Smooth muscle cell (in vitro differentiated cells): ENCODE measurements at regions not wholly inside any gene's neighbourhood (a gene's known extent, or its start where the extent isn't known, plus 50 kb on each side); places are given as distances from the start of the nearest gene placed in this dataset.

Experiments used
- DNase-seq: peaks from one replicate; lab custom pipeline; 2025; ENCODE audit not compliant: unreplicated experiment; lab: John Stamatoyannopoulos, UW
- H2AFZ ChIP-seq: fragments of 200-600 bp; sonication (generic); 2 replicates; pipeline ENCODE4 v1.6.0; 2016; ENCODE audit warnings: antibody characterized with exemption, low read depth, mild to moderate bottlenecking
- H3F3A ChIP-seq: fragments of 200-600 bp; sonication (generic); 2 replicates; pipeline ENCODE4 v1.6.0; 2017; ENCODE audit warnings: antibody characterized with exemption, low read depth
- H3K27ac ChIP-seq: fragments of 200-600 bp; sonication (generic); 2 replicates; pipeline ENCODE4 v1.5.1; 2016; ENCODE audit warnings: low read depth, mild to moderate bottlenecking
- H3K27me3 ChIP-seq: fragments of 200-600 bp; sonication (generic); 2 replicates; pipeline ENCODE4 v1.6.1; 2016; ENCODE audit warnings: low read depth, mild to moderate bottlenecking
- H3K36me3 ChIP-seq: fragments of 200-600 bp; sonication (generic); 2 replicates; pipeline ENCODE4 v1.5.1; 2016; ENCODE audit warnings: low read depth
- H3K4me1 ChIP-seq: fragments of 200-600 bp; sonication (generic); 2 replicates; pipeline ENCODE4 v1.5.1; 2016; ENCODE audit warnings: low read depth
- H3K4me2 ChIP-seq: fragments of 200-600 bp; sonication (generic); 2 replicates; pipeline ENCODE4 v1.6.0; 2016; ENCODE audit warnings: mild to moderate bottlenecking
- H3K4me3 ChIP-seq: fragments of 200-600 bp; sonication (generic); 2 replicates; pipeline ENCODE4 v1.5.1; 2016; ENCODE audit warnings: mild to moderate bottlenecking
- H3K79me2 ChIP-seq: fragments of 200-600 bp; sonication (generic); 2 replicates; pipeline ENCODE4 v1.6.0; 2016; ENCODE audit warnings: low read depth, mild to moderate bottlenecking
- H3K9ac ChIP-seq: fragments of 200-600 bp; sonication (generic); 2 replicates; pipeline ENCODE4 v1.6.0; 2016; ENCODE audit warnings: low read depth
- H3K9me3 ChIP-seq: fragments of 200-600 bp; sonication (generic); replicated peaks from 2 replicates; pipeline ENCODE4 v1.5.1; 2016; ENCODE audit warnings: low read depth
- H4K20me1 ChIP-seq: fragments of 200-600 bp; sonication (generic); 2 replicates; pipeline ENCODE4 v1.6.0; 2016; ENCODE audit warnings: low read depth
- WGBS: methylation state at CpG from one replicate; pipeline ENCODE4 v1.1.7; 2016; ENCODE audit warnings: low lambda C conversion rate; 5-methylcytosine and 5-hydroxymethylcytosine counted together
- TF ChIP-seq, protein P1 (sequence below): fragments of 200-600 bp; sonication (generic); IDR thresholded peaks from 2 replicates; pipeline ENCODE4 v1.5.1; 2017; ENCODE audit warnings: borderline replicate concordance, mild to moderate bottlenecking, antibody characterized with exemption; ENCODE audit not compliant: insufficient read depth, poor library complexity, severe bottlenecking

DNA sequence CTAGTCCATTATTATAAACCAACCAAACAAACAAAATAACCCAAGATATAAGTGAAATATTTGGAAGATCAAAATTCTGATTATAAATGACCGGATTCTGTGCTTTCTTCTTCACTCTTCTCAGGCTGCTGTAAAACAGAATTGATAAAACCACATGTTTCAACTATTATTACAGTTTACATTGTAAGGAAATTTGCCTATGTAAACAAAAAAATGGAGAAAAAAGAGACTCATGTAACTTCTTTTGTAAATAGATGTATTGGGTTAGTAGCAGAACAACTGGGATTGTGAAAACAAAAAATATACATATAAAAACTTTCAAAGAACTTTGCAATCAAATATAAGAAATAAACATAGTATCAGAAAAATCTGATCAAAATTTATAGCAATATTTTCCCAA, 295.2 kb upstream of the CCDC179 start:
- Histone ChIP-seq H3K36me3 (no peaks in the 10 kb centered on the region), H3K27me3 (no peaks in the 10 kb centered on the region), H3K4me2 (no peak overlapping the region), H2AFZ (no peak overlapping the region), H3K27ac (no peak overlapping the region), H4K20me1 (no peaks in the 10 kb centered on the region), H3K9ac (no peak overlapping the region), H3K79me2 (no peaks in the 10 kb centered on the region), H3F3A (no peaks in the 10 kb centered on the region), H3K4me3 (no peak overlapping the region), H3K9me3 (no peaks in the 10 kb centered on the region), H3K4me1 (no peaks in the 10 kb centered on the region)
- TF ChIP-seq, protein P1, sequence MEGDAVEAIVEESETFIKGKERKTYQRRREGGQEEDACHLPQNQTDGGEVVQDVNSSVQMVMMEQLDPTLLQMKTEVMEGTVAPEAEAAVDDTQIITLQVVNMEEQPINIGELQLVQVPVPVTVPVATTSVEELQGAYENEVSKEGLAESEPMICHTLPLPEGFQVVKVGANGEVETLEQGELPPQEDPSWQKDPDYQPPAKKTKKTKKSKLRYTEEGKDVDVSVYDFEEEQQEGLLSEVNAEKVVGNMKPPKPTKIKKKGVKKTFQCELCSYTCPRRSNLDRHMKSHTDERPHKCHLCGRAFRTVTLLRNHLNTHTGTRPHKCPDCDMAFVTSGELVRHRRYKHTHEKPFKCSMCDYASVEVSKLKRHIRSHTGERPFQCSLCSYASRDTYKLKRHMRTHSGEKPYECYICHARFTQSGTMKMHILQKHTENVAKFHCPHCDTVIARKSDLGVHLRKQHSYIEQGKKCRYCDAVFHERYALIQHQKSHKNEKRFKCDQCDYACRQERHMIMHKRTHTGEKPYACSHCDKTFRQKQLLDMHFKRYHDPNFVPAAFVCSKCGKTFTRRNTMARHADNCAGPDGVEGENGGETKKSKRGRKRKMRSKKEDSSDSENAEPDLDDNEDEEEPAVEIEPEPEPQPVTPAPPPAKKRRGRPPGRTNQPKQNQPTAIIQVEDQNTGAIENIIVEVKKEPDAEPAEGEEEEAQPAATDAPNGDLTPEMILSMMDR, result no peak
- WGBS, result 88% methylated on average over 1 of the region's 1 CpG
- no peak for DNase-seq

DNA sequence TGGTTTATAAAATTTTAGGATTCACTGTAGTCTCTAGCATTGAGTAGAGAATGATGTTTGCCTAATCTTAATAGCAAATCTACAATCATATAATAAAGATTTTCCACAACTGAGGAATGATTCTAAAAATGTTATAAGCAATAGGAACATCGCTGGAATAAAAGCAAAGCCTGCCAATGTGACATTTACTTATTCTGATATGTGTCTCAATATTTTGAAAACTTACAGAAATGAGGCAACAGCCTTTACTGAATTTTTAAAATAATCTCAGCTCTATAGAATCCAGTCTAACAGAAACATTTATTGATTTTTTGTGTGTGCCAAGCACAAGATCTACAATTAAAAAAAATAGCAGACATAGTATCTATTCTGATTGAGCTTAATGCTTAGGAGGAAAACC, 303.7 kb upstream of the CCDC179 start:
- WGBS, result 79% methylated on average over 1 of the region's 1 CpG
- Histone ChIP-seq H3K27me3 (no peaks in the 10 kb centered on the region), H3F3A (no peaks in the 10 kb centered on the region), H3K4me3 (no peak overlapping the region), H3K9me3 (no peaks in the 10 kb centered on the region), H3K79me2 (no peaks in the 10 kb centered on the region), H4K20me1 (no peaks in the 10 kb centered on the region), H3K9ac (no peak overlapping the region), H3K27ac (no peak overlapping the region), H3K4me2 (no peak overlapping the region), H3K36me3 (no peaks in the 10 kb centered on the region), H3K4me1 (no peaks in the 10 kb centered on the region), H2AFZ (no peak overlapping the region)
- no peak for DNase-seq
- TF ChIP-seq, protein P1, result no peak

DNA sequence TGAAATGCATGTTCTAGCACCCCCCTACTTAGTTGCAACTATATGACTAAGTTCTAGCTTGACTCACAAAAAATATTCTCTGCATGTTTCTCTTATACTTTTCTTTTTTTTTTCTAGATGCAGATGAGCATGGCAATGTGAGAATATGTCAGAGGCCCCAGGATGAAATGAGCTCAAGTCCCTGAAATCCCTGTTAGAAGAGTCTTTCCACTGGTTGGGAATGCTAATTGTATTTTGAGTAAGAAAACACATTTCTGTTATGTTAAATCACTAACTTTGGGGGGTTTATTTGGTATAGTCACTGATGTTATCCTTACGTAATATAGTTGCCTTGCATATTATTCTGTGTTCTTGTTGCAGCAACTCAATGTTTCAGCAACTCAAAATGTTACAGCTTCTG, 306.1 kb upstream of the CCDC179 start:
- DNase-seq, result no peak
- WGBS, result 93% methylated on average over 1 of the region's 1 CpG
- TF ChIP-seq, protein P1, result no peak

DNA sequence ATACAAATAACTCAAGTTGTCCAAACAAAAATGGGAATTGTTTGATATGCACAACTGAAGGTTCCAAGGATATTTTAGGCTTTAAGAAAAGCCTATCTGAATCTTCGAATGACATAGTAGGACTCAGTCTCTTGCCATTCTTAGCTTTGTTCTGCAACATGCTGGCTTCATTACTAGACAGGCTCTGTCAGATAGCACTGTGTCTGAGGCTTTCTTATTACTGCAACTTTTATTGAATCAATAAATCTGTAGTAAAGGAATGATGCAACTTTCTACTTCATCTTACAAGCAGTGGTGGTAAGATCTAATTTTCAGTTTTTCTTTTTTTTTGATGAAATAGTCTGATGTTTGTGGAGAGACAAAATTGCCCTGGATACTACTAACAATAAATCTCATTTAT, 319.3 kb upstream of the CCDC179 start:
- DNase-seq, result no peak
- Histone ChIP-seq H3K9me3 (no peaks in the 10 kb centered on the region), H3K4me1 (no peaks in the 10 kb centered on the region), H3F3A (no peaks in the 10 kb centered on the region), H3K79me2 (no peaks in the 10 kb centered on the region), H4K20me1 (no peaks in the 10 kb centered on the region), H3K4me2 (no peak overlapping the region), H3K36me3 (no peaks in the 10 kb centered on the region), H3K27ac (no peak overlapping the region), H3K9ac (no peak overlapping the region), H3K4me3 (no peak overlapping the region), H2AFZ (no peak overlapping the region), H3K27me3 (no peaks in the 10 kb centered on the region)
- TF ChIP-seq, protein P1, result no peak
- 80% methylated on average over 1 of the region's 1 CpG for WGBS

More for the DNA sequence above, 306.1 kb upstream of the CCDC179 start:
- no peak overlapping the region for H3K9ac ChIP-seq
- no peaks in the 10 kb centered on the region for H3K4me1 ChIP-seq
- H3K36me3 ChIP-seq, result no peaks in the 10 kb centered on the region
- no peak overlapping the region for H2AFZ ChIP-seq
- no peaks in the 10 kb centered on the region for H3K9me3 ChIP-seq
- no peak overlapping the region for H3K4me3 ChIP-seq
- H3K4me2 ChIP-seq, result no peak overlapping the region
- H3F3A ChIP-seq, result no peaks in the 10 kb centered on the region
- no peaks in the 10 kb centered on the region for H4K20me1 ChIP-seq
- H3K27me3 ChIP-seq, result no peaks in the 10 kb centered on the region
- no peaks in the 10 kb centered on the region for H3K79me2 ChIP-seq
- H3K27ac ChIP-seq, result no peak overlapping the region
